ENCODE measurements at regions not wholly inside any gene's neighbourhood (a gene's known extent, or its start where the extent isn't known, plus 50 kb on each side); places are given as distances from the start of the nearest gene placed in this dataset.

DNA sequence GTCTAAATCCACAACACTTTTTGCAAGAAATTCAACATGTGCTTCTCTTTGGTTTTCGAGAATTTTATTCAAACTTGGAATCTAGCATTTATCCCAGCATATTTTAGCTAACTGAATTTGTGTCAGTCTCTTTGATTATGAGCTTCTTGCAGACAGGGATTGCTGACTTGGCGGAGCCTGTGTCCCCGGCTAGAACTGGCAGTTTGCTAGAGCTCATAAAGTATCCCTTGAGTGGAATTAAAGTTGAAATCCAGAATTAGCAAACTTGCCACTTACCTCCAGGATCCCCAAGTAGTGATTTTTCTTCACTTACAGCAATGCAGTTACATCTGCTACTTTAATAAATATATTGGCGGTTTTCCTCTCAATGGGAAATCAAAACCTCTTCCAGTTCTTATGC, 306.9 kb downstream of the AACS start:
- no peaks in the 10 kb centered on the region for H3K9me3 Mint-ChIP-seq
- DNase-seq (ENCODE audit: low spot score), result no peak
- TF ChIP-seq EZH2phosphoT487 (IDR thresholded peaks at IDR 0.05) (no peak), CTCF (IDR thresholded peaks at IDR 0.05) (no peak), EZH2 (IDR thresholded peaks at IDR 0.05) (no peak)
- H3K4me1 ChIP-seq, result no peaks in the 10 kb centered on the region
- no peaks in the 10 kb centered on the region for H3K36me3 ChIP-seq
- H3K9me3 ChIP-seq (ENCODE audit: low read depth), result no peaks in the 10 kb centered on the region
- H3K4me1 Mint-ChIP-seq, result no peaks in the 10 kb centered on the region
- no peaks in the 10 kb centered on the region for H3K27me3 ChIP-seq
- no peak overlapping the region for H3K4me3 Mint-ChIP-seq
- H3K36me3 Mint-ChIP-seq, result no peaks in the 10 kb centered on the region
- H2AFZ ChIP-seq (replicated peaks), result no peak overlapping the region
- no peaks in the 10 kb centered on the region for H4K20me1 ChIP-seq (ENCODE audit: low read depth)
- no peak overlapping the region for H3K4me2 ChIP-seq
- H3K9ac ChIP-seq, result no peak overlapping the region
- H3K27ac Mint-ChIP-seq, result no peak overlapping the region
- no peak overlapping the region for H3K27ac ChIP-seq
- H3K27me3 Mint-ChIP-seq (ENCODE audit: insufficient read depth, low read depth), result peaks cover 8% of the 10 kb centered on the region
- H3F3A ChIP-seq (ENCODE audit: low read depth), result no peaks in the 10 kb centered on the region
- H3K4me3 ChIP-seq, result no peak overlapping the region
- H3K79me2 ChIP-seq (ENCODE audit: low read depth), result no peaks in the 10 kb centered on the region

DNA sequence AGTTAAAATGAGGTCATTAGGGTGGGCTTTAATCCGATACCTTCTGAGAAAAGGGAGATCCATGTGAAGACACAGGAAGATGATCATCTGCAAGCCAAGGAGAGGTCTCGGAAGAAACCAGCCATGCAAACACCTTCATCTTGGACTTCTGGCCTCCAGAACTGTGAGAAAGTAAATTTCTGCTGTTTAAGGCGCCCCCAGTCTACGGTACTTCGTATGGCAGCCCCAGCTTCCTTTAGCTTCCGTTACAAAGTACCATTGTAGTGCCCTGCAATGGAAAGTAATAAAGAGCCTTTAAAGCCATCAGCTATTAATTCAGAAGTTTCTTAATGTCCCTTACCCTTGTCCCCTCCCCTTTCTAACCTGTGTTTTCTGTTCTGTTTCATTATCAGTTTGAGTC, 308.1 kb downstream of the AACS start:
- no peaks in the 10 kb centered on the region for H3K36me3 Mint-ChIP-seq
- H3K4me3 Mint-ChIP-seq, result no peak overlapping the region
- Histone ChIP-seq H3K4me2 (no peak overlapping the region), H3K79me2 (ENCODE audit: low read depth) (no peaks in the 10 kb centered on the region), H2AFZ (replicated peaks) (no peak overlapping the region), H4K20me1 (ENCODE audit: low read depth) (no peaks in the 10 kb centered on the region), H3F3A (ENCODE audit: low read depth) (no peaks in the 10 kb centered on the region), H3K27me3 (no peaks in the 10 kb centered on the region), H3K9ac (no peak overlapping the region), H3K36me3 (no peaks in the 10 kb centered on the region), H3K4me1 (no peaks in the 10 kb centered on the region), H3K27ac (no peak overlapping the region), H3K4me3 (no peak overlapping the region), H3K9me3 (ENCODE audit: low read depth) (no peaks in the 10 kb centered on the region)
- H3K27me3 Mint-ChIP-seq (ENCODE audit: insufficient read depth, low read depth), result peaks cover 10% of the 10 kb centered on the region
- no peak for TF ChIP-seq EZH2phosphoT487 (IDR thresholded peaks at IDR 0.05)
- no peak for DNase-seq (ENCODE audit: low spot score)
- no peaks in the 10 kb centered on the region for H3K9me3 Mint-ChIP-seq
- no peaks in the 10 kb centered on the region for H3K4me1 Mint-ChIP-seq
- H3K27ac Mint-ChIP-seq, result no peak overlapping the region

GRCh38 chr12:125376422-125376821, 311.2 kb downstream of the AACS start:
- TF ChIP-seq CTCF (IDR thresholded peaks at IDR 0.05), result no peak
- TF ChIP-seq EZH2 (IDR thresholded peaks at IDR 0.05), result no peak
- TF ChIP-seq EZH2phosphoT487 (IDR thresholded peaks at IDR 0.05), result no peak
- no peak for DNase-seq (ENCODE audit: low spot score)
- Histone ChIP-seq H3K9me3 (ENCODE audit: low read depth) (no peaks in the 10 kb centered on the region), H2AFZ (replicated peaks) (no peak overlapping the region), H3K4me1 (no peaks in the 10 kb centered on the region), H4K20me1 (ENCODE audit: low read depth) (peaks cover 2% of the 10 kb centered on the region), H3K9ac (no peak overlapping the region), H3K79me2 (ENCODE audit: low read depth) (no peaks in the 10 kb centered on the region), H3F3A (ENCODE audit: low read depth) (no peaks in the 10 kb centered on the region), H3K27me3 (no peaks in the 10 kb centered on the region), H3K36me3 (no peaks in the 10 kb centered on the region), H3K4me3 (no peak overlapping the region), H3K27ac (no peak overlapping the region), H3K4me2 (no peak overlapping the region)
- H3K9me3 Mint-ChIP-seq, result no peaks in the 10 kb centered on the region
- H3K36me3 Mint-ChIP-seq, result no peaks in the 10 kb centered on the region
- H3K4me1 Mint-ChIP-seq, result no peaks in the 10 kb centered on the region
- no peak overlapping the region for H3K4me3 Mint-ChIP-seq
- peaks cover 5% of the 10 kb centered on the region for H3K27me3 Mint-ChIP-seq (ENCODE audit: insufficient read depth, low read depth)
- H3K27ac Mint-ChIP-seq, result no peak overlapping the region

DNA sequence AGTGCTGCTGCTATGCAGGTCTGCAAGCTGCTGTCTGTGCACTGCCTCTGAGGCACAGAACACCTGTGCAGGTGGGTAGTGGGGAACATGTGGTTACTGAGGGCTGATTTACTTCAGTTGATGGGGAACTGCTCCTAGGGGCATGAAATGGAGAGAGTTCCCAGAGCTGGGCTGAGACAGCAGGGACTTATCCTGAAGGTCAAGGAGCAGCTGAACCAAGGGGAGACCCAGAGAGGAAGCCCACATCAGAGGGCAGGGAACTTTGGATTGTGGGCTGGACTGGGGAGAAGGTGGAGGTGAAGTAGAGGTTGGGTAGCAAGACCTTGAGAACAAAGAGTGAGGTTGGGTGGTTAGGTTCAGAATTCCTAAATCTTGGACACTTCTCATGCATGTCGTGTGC, 311.9 kb downstream of the AACS start:
- no peak overlapping the region for H3K9ac ChIP-seq
- H3K9me3 Mint-ChIP-seq, result no peaks in the 10 kb centered on the region
- DNase-seq (ENCODE audit: low spot score), result no peak
- H3K36me3 Mint-ChIP-seq, result no peaks in the 10 kb centered on the region
- H3K27ac Mint-ChIP-seq, result no peak overlapping the region
- peaks cover 5% of the 10 kb centered on the region for H3K27me3 Mint-ChIP-seq (ENCODE audit: insufficient read depth, low read depth)
- H3K27me3 ChIP-seq, result no peaks in the 10 kb centered on the region
- H3K4me1 Mint-ChIP-seq, result no peaks in the 10 kb centered on the region
- no peak overlapping the region for H3K4me2 ChIP-seq
- no peak overlapping the region for H3K27ac ChIP-seq
- no peaks in the 10 kb centered on the region for H3F3A ChIP-seq (ENCODE audit: low read depth)
- no peak overlapping the region for H3K4me3 Mint-ChIP-seq
- no peak for TF ChIP-seq EZH2phosphoT487 (IDR thresholded peaks at IDR 0.05)
- TF ChIP-seq CTCF (IDR thresholded peaks at IDR 0.05), result no peak
- TF ChIP-seq EZH2 (IDR thresholded peaks at IDR 0.05), result no peak
- H3K9me3 ChIP-seq (ENCODE audit: low read depth), result no peaks in the 10 kb centered on the region
- no peaks in the 10 kb centered on the region for H3K79me2 ChIP-seq (ENCODE audit: low read depth)
- H3K4me1 ChIP-seq, result no peaks in the 10 kb centered on the region
- peaks cover 5% of the 10 kb centered on the region for H4K20me1 ChIP-seq (ENCODE audit: low read depth)
- H3K4me3 ChIP-seq, result no peak overlapping the region
- H3K36me3 ChIP-seq, result no peaks in the 10 kb centered on the region
- no peak overlapping the region for H2AFZ ChIP-seq (replicated peaks)
